HEK293 (cell line): ENCODE measurements at regions not wholly inside any gene's neighbourhood (a gene's known extent, or its start where the extent isn't known, plus 50 kb on each side); places are given as distances from the start of the nearest gene placed in this dataset.

ENCODE experiments used
- CTCF ChIA-PET: fragments of 350-600 bp; formaldehyde crosslinking; extraction: SDS; loops from one replicate; lab custom pipeline; 2021; ENCODE audit warnings: antibody characterized with exemption; lab: Yijun Ruan, JAX
- POLR2A ChIA-PET: fragments of 300-600 bp; formaldehyde crosslinking; extraction: SDS; loops from one replicate; lab custom pipeline; 2020; ENCODE audit warnings: antibody characterized with exemption, inconsistent platforms; lab: Yijun Ruan, JAX
- H3K27ac ChIP-seq: fragments of 200-500 bp; sonication (Bioruptor generic); 2 replicates; pipeline ENCODE4 v1.5.1; 2014; ENCODE audit warnings: low read depth, low read length, control low read depth, inconsistent platforms; ENCODE audit errors: extremely low read depth
- H3K36me3 ChIP-seq, 2 experiments: fragments of 200-500 bp in 1 of 2; sonication (Bioruptor generic) in 1 of 2; 1 replicate in 1 of 2; 2 replicates in 1 of 2; pipeline ENCODE4 v1.5.1; 2014 to 2017; ENCODE audit warnings: inconsistent platforms in 2 of 2, low read length in 2 of 2; ENCODE audit not compliant: control insufficient read depth in 2 of 2, insufficient read depth in 1 of 2
- H3K4me1 ChIP-seq: fragments of 200-500 bp; sonication (Bioruptor generic); 2 replicates; pipeline ENCODE4 v1.5.1; 2014; ENCODE audit warnings: mild to moderate bottlenecking, low read length, inconsistent platforms; ENCODE audit not compliant: control insufficient read depth, insufficient read depth
- H3K4me3 ChIP-seq: 2 replicates; pipeline ENCODE4 v1.5.1; 2011; ENCODE audit warnings: low read depth, mild to moderate bottlenecking, control low read depth, low read length, moderate library complexity
- H3K9me3 ChIP-seq: fragments of 200-500 bp; sonication (Bioruptor generic); 2 replicates; pipeline ENCODE4 v1.5.1; 2014; ENCODE audit warnings: low read depth, low read length, inconsistent platforms; ENCODE audit not compliant: control insufficient read depth, insufficient read depth
- GLIS2 ChIP-seq: fragments of 450-650 bp; formaldehyde crosslinking; IDR thresholded peaks from 2 replicates; pipeline ENCODE4 v1.5.1; 2016; ENCODE audit warnings: missing biosample characterization, missing genetic modification characterization
- SALL2 ChIP-seq: fragments of 450-650 bp; formaldehyde crosslinking; IDR thresholded peaks from 2 replicates; pipeline ENCODE4 v1.5.0; 2017; ENCODE audit warnings: missing biosample characterization, mild to moderate bottlenecking, missing genetic modification characterization, borderline replicate concordance
- SCRT1 ChIP-seq: fragments of 450-650 bp; formaldehyde crosslinking; IDR thresholded peaks from 2 replicates; pipeline ENCODE4 v1.5.1; 2016; ENCODE audit warnings: missing biosample characterization, missing genetic modification characterization, borderline replicate concordance
- SCRT2 ChIP-seq: fragments of 450-650 bp; formaldehyde crosslinking; IDR thresholded peaks from 2 replicates; pipeline ENCODE4 v1.5.1; 2016; ENCODE audit warnings: missing biosample characterization, missing genetic modification characterization
- SETDB1 ChIP-seq: IDR thresholded peaks from one replicate; pipeline ENCODE4 v1.6.1; 2017; ENCODE audit warnings: mild to moderate bottlenecking, low read length, moderate library complexity, mixed read lengths; ENCODE audit not compliant: insufficient read length
- SP7 ChIP-seq: fragments of 450-650 bp; formaldehyde crosslinking; IDR thresholded peaks from 2 replicates; pipeline ENCODE4 v1.5.1; 2016; ENCODE audit warnings: missing biosample characterization, missing genetic modification characterization
- ZBTB20 ChIP-seq: fragments of 450-650 bp; formaldehyde crosslinking; IDR thresholded peaks from 2 replicates; pipeline ENCODE4 v1.5.1; 2016; ENCODE audit warnings: missing biosample characterization, missing genetic modification characterization
- ZBTB7A ChIP-seq: fragments of 450-650 bp; formaldehyde crosslinking; IDR thresholded peaks from 2 replicates; pipeline ENCODE4 v1.5.1; 2016; ENCODE audit warnings: low read depth, missing biosample characterization, missing genetic modification characterization
- ZFP37 ChIP-seq: fragments of 450-650 bp; formaldehyde crosslinking; IDR thresholded peaks from 2 replicates; pipeline ENCODE4 v1.5.1; 2016; ENCODE audit warnings: missing biosample characterization, missing genetic modification characterization
- ZNF138 ChIP-seq: fragments of 450-650 bp; formaldehyde crosslinking; IDR thresholded peaks from 2 replicates; pipeline ENCODE4 v1.5.1; 2016; ENCODE audit warnings: missing biosample characterization, missing genetic modification characterization, borderline replicate concordance
- ZNF16 ChIP-seq: fragments of 450-650 bp; formaldehyde crosslinking; IDR thresholded peaks from 2 replicates; pipeline ENCODE4 v1.5.1; 2016; ENCODE audit warnings: low read depth, missing biosample characterization, missing genetic modification characterization
- ZNF174 ChIP-seq: fragments of 450-650 bp; formaldehyde crosslinking; IDR thresholded peaks from 2 replicates; pipeline ENCODE4 v1.5.0; 2017; ENCODE audit warnings: missing biosample characterization, mild to moderate bottlenecking, missing genetic modification characterization
- ZNF221 ChIP-seq: fragments of 450-650 bp; formaldehyde crosslinking; IDR thresholded peaks from 2 replicates; pipeline ENCODE4 v1.5.1; 2017; ENCODE audit warnings: missing biosample characterization, missing genetic modification characterization, borderline replicate concordance
- ZNF274 ChIP-seq, 2 experiments: fragments of 200-500 bp in 1 of 2; fragments of 450-650 bp in 1 of 2; sonication (Bioruptor generic) in 1 of 2; formaldehyde crosslinking in 1 of 2; IDR thresholded peaks; 2 replicates each; pipeline versions ENCODE4 v1.5.1 to v1.6.1; 2014 to 2016; ENCODE audit warnings: borderline replicate concordance in 1 of 2, inconsistent platforms in 1 of 2, low read length in 1 of 2, missing biosample characterization in 1 of 2, missing genetic modification characterization in 1 of 2
- ZNF404 ChIP-seq: fragments of 450-650 bp; formaldehyde crosslinking; IDR thresholded peaks from 2 replicates; pipeline ENCODE4 v1.5.1; 2017; ENCODE audit warnings: missing biosample characterization, missing genetic modification characterization
- ZNF416 ChIP-seq: fragments of 450-650 bp; formaldehyde crosslinking; IDR thresholded peaks from 2 replicates; pipeline ENCODE4 v1.5.1; 2016; ENCODE audit warnings: missing biosample characterization, missing genetic modification characterization
- ZNF521 ChIP-seq: fragments of 450-650 bp; formaldehyde crosslinking; IDR thresholded peaks from 2 replicates; pipeline ENCODE4 v1.5.1; 2017; ENCODE audit warnings: missing biosample characterization, mild to moderate bottlenecking, missing genetic modification characterization
- TF ChIP-seq, protein P1 (sequence below): fragments of 450-650 bp; formaldehyde crosslinking; IDR thresholded peaks from 2 replicates; pipeline ENCODE4 v1.5.1; 2016; ENCODE audit warnings: missing biosample characterization, missing genetic modification characterization
- TF ChIP-seq, protein P2 (sequence below): fragments of 450-650 bp; formaldehyde crosslinking; IDR thresholded peaks from 2 replicates; pipeline ENCODE4 v1.5.1; 2016; ENCODE audit warnings: missing biosample characterization, missing genetic modification characterization
- TF ChIP-seq, protein P3 (sequence below): fragments of 450-650 bp; formaldehyde crosslinking; IDR thresholded peaks from 2 replicates; pipeline ENCODE4 v1.5.1; 2016; ENCODE audit warnings: missing biosample characterization, missing genetic modification characterization, borderline replicate concordance
- TF ChIP-seq, protein P4 (sequence below): fragments of 450-650 bp; formaldehyde crosslinking; IDR thresholded peaks from 2 replicates; pipeline ENCODE4 v1.5.1; 2017; ENCODE audit warnings: missing biosample characterization, missing genetic modification characterization

DNA sequence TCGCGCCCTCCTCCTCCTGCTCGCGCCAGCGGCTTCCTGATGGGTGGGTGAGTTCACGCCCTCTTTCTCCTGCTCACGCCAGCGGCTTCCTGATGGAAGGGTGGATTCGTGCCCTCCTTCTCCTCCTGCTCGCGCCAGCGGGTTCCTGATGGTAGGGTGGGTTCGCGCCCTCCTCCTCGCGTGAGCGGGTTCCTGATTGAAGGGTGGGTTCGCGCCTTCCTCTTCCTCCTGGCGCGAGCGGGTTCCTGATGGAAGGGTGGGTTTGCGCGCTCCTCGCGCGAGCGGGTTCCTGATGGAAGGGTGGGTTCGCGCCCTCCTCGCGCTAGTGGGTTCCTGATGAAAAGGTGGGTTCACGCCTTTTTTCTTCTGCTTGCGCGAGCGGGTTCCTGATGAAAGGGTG is 62.0 kb upstream of the MGAT5 start (continued):
- no peak for TF ChIP-seq ZBTB7A

DNA sequence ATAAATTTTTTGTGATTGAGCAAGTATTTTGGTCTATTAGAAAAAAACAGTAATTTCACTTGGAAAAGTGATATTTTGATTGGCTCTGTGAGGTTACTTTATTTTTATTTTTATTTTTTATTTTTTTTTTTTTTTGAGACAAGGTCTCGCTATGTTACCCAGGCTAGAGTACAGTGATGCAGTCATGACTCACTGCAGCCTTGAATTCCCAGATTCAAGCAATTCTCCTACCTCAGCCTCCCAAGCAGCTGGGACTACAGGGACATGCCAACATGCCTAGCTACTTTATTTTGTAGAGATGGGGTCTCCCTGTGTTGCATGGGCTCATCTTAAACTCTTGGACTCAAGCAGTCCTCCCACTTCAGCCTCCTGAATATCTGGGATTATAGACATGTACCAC is 60.9 kb upstream of the MGAT5 start:
- no peak for TF ChIP-seq ZNF404
- TF ChIP-seq, protein P1, sequence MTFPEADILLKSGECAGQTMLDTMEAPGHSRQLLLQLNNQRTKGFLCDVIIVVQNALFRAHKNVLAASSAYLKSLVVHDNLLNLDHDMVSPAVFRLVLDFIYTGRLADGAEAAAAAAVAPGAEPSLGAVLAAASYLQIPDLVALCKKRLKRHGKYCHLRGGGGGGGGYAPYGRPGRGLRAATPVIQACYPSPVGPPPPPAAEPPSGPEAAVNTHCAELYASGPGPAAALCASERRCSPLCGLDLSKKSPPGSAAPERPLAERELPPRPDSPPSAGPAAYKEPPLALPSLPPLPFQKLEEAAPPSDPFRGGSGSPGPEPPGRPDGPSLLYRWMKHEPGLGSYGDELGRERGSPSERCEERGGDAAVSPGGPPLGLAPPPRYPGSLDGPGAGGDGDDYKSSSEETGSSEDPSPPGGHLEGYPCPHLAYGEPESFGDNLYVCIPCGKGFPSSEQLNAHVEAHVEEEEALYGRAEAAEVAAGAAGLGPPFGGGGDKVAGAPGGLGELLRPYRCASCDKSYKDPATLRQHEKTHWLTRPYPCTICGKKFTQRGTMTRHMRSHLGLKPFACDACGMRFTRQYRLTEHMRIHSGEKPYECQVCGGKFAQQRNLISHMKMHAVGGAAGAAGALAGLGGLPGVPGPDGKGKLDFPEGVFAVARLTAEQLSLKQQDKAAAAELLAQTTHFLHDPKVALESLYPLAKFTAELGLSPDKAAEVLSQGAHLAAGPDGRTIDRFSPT (tag by site-specific recombination) = no peak
- TF ChIP-seq, protein P2, sequence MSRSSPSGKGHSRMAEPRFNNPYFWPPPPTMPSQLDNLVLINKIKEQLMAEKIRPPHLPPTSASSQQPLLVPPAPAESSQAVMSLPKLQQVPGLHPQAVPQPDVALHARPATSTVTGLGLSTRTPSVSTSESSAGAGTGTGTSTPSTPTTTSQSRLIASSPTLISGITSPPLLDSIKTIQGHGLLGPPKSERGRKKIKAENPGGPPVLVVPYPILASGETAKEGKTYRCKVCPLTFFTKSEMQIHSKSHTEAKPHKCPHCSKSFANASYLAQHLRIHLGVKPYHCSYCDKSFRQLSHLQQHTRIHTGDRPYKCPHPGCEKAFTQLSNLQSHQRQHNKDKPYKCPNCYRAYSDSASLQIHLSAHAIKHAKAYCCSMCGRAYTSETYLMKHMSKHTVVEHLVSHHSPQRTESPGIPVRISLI (tag by site-specific recombination) = 0 out of 2 replicates have a peak, but pooled peaks have one; percentile 35
- TF ChIP-seq, all 188 proteins: peak for 1
- CTCF ChIA-PET = interaction anchor here (1.1 to 1.6 kb wide), 2 partner anchors 15 to 74 kb away, joined by 3 to 5 read pairs; no protein-coding TSS in a partner anchor
- Histone ChIP-seq H3K4me1 (no peaks in the 10 kb centered on the region), H3K9me3 (no peaks in the 10 kb centered on the region), H3K4me3 (no peak overlapping the region), H3K36me3 (no peaks in the 10 kb centered on the region), H3K27ac (no peak overlapping the region)
- POLR2A ChIA-PET = no interaction called here

DNA sequence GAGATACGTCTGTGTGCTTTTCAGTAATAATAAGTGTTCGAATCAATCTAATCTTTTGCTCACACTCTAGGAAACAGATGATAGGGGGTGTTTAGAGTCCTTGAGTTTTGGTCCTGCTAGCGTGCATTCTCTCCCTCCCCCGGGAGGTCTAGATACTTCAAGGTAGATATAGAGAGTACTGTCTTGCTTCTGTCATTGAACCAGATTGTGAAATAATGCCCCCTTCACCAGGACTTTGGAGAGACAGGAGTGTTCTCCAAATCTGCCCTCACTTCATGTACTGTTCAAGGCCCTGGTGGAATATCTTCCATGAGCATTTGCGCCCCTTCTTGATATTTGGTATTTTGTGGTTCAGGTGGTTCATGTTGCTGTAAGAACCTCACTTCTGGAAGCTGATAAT is 59.4 kb upstream of the MGAT5 start:
- no peaks in the 10 kb centered on the region for H3K9me3 ChIP-seq
- no peak overlapping the region for H3K4me3 ChIP-seq
- no peaks in the 10 kb centered on the region for H3K36me3 ChIP-seq
- H3K4me1 ChIP-seq = no peaks in the 10 kb centered on the region
- POLR2A ChIA-PET = no interaction called here
- CTCF ChIA-PET = no interaction called here
- H3K27ac ChIP-seq = no peak overlapping the region
- no peak for TF ChIP-seq ZNF138 (tag by site-specific recombination)
- no peak for TF ChIP-seq ZNF16 (tag by site-specific recombination)
- TF ChIP-seq SALL2 (tag by site-specific recombination) = no peak
- TF ChIP-seq, protein P1 (tag by site-specific recombination) = no peak
- TF ChIP-seq GLIS2 (tag by site-specific recombination) = no peak
- no peak for TF ChIP-seq ZNF221 (tag by site-specific recombination)
- no peak for TF ChIP-seq SCRT2 (tag by site-specific recombination)
- TF ChIP-seq ZBTB20 = no peak
- no peak for TF ChIP-seq ZNF174
- TF ChIP-seq SCRT1 (tag by site-specific recombination) = no peak
- no peak for TF ChIP-seq ZNF416 (tag by site-specific recombination)
- TF ChIP-seq, protein P3, sequence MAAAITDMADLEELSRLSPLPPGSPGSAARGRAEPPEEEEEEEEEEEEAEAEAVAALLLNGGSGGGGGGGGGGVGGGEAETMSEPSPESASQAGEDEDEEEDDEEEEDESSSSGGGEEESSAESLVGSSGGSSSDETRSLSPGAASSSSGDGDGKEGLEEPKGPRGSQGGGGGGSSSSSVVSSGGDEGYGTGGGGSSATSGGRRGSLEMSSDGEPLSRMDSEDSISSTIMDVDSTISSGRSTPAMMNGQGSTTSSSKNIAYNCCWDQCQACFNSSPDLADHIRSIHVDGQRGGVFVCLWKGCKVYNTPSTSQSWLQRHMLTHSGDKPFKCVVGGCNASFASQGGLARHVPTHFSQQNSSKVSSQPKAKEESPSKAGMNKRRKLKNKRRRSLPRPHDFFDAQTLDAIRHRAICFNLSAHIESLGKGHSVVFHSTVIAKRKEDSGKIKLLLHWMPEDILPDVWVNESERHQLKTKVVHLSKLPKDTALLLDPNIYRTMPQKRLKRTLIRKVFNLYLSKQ (tag by site-specific recombination) = no peak
- TF ChIP-seq ZNF274 (IDR thresholded peaks at IDR 0.05; ENCODE audit: low read length) = no peak
- no peak for TF ChIP-seq ZNF274 (tag by site-specific recombination; IDR thresholded peaks at IDR 0.05; ENCODE audit: borderline replicate concordance)
- no peak for TF ChIP-seq SP7 (tag by site-specific recombination)
- TF ChIP-seq ZFP37 = no peak
- TF ChIP-seq, protein P4, sequence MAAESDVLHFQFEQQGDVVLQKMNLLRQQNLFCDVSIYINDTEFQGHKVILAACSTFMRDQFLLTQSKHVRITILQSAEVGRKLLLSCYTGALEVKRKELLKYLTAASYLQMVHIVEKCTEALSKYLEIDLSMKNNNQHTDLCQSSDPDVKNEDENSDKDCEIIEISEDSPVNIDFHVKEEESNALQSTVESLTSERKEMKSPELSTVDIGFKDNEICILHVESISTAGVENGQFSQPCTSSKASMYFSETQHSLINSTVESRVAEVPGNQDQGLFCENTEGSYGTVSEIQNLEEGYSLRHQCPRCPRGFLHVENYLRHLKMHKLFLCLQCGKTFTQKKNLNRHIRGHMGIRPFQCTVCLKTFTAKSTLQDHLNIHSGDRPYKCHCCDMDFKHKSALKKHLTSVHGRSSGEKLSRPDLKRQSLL (tag by site-specific recombination) = no peak
- no peak for TF ChIP-seq ZNF521 (tag by site-specific recombination)
- no peak for TF ChIP-seq SETDB1
